ENCODE measurements at regions not wholly inside any gene's neighbourhood (a gene's known extent, or its start where the extent isn't known, plus 50 kb on each side); places are given as distances from the start of the nearest gene placed in this dataset.

DNA sequence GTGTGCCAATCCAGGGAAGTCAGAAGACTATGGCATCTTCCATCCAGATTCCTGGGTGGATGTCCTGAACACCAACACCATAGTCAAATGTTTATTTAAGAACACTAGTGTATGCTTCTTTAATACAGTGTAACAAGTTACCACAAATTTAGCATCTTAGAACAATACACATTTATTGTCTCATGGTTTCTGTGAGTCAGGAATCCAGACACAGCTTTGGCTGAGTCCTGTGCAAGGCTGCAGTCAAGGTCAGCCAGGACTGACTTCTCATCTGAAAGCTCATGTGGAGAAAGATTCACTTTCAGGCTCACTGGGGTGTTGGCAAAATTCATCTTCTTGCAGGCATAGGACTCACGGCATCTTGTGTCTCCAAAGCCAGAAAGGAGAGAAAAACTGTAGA, 143.4 kb downstream of the ANXA2 start:
- Histone ChIP-seq H3K4me3 (no peak overlapping the region), H3K27ac (no peak overlapping the region), H3K4me1 (peaks cover 9% of the 10 kb centered on the region; the same call in 2 of the 3 replicates), H3K4me2 (no peak overlapping the region), H3K9me3 (no peaks in the 10 kb centered on the region; the same call in 2 of the 3 replicates)
- 19% methylated on average over 1 of the region's 1 CpG for WGBS (ENCODE audit: missing lambda C conversion rate)
- TF ChIP-seq CHD2 (IDR thresholded peaks at IDR 0.05; ENCODE audit: low read length, partially characterized antibody) = no peak
- FAIRE-seq = no peak
- no peak for ATAC-seq
- CTCF ChIA-PET = no interaction called here
- POLR2A ChIA-PET = no interaction called here
- no peak for DNase-seq (ENCODE audit: low read depth in 1 of 2, low spot score in 1 of 2)

GRCh38 chr15:60255390-60255789, 142.4 kb downstream of the ANXA2 start:
- peak; percentile 97 for FAIRE-seq
- Histone ChIP-seq H3K4me3 (no peak overlapping the region), H3K4me1 (peaks cover 9% of the 10 kb centered on the region; the same call in 2 of the 3 replicates), H3K27ac (no peak overlapping the region), H3K9me3 (no peaks in the 10 kb centered on the region; the same call in 2 of the 3 replicates), H3K4me2 (peak overlapping the region; percentile 1; the same call in 1 of the 3 replicates)
- no peak for TF ChIP-seq ESRRA (IDR thresholded peaks at IDR 0.05; ENCODE audit: borderline replicate concordance, low read length)
- TF ChIP-seq HMGXB4 (CRISPR knock-in tag; IDR thresholded peaks at IDR 0.05; ENCODE audit: borderline replicate concordance) = no peak
- no peak for TF ChIP-seq BHLHE40 (IDR thresholded peaks at IDR 0.05; ENCODE audit: low read depth, low read length)
- no peak for TF ChIP-seq CEBPB (IDR thresholded peaks at IDR 0.05)
- no peak for TF ChIP-seq CHD4 (IDR thresholded peaks at IDR 0.05; ENCODE audit: borderline replicate concordance)
- TF ChIP-seq, protein P1, sequence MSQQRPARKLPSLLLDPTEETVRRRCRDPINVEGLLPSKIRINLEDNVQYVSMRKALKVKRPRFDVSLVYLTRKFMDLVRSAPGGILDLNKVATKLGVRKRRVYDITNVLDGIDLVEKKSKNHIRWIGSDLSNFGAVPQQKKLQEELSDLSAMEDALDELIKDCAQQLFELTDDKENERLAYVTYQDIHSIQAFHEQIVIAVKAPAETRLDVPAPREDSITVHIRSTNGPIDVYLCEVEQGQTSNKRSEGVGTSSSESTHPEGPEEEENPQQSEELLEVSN (IDR thresholded peaks at IDR 0.05; ENCODE audit: borderline replicate concordance, low read depth) = no peak
- no peak for TF ChIP-seq TFCP2L1 (CRISPR knock-in tag; IDR thresholded peaks at IDR 0.05)
- TF ChIP-seq FOXS1 (CRISPR knock-in tag; IDR thresholded peaks at IDR 0.05) = no peak
- TF ChIP-seq, protein P2, sequence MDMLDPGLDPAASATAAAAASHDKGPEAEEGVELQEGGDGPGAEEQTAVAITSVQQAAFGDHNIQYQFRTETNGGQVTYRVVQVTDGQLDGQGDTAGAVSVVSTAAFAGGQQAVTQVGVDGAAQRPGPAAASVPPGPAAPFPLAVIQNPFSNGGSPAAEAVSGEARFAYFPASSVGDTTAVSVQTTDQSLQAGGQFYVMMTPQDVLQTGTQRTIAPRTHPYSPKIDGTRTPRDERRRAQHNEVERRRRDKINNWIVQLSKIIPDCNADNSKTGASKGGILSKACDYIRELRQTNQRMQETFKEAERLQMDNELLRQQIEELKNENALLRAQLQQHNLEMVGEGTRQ (IDR thresholded peaks at IDR 0.05) = peak; percentile 28; the same call in 1 of the 2 replicates
- peak; percentile 66 for TF ChIP-seq FOSL2 (IDR thresholded peaks at IDR 0.05)
- peak; percentile 91 for TF ChIP-seq FOSL2 (CRISPR knock-in tag; IDR thresholded peaks at IDR 0.05)
- no peak for TF ChIP-seq KDM1A (IDR thresholded peaks at IDR 0.05; ENCODE audit: low read depth)
- no peak for TF ChIP-seq SREBF2 (IDR thresholded peaks at IDR 0.05)
- TF ChIP-seq MAFK (IDR thresholded peaks at IDR 0.05; ENCODE audit: partially characterized antibody) = no peak
- TF ChIP-seq JUNB (IDR thresholded peaks at IDR 0.05) = peak; percentile 66; the same call in 1 of the 2 replicates
- TF ChIP-seq, protein P3, sequence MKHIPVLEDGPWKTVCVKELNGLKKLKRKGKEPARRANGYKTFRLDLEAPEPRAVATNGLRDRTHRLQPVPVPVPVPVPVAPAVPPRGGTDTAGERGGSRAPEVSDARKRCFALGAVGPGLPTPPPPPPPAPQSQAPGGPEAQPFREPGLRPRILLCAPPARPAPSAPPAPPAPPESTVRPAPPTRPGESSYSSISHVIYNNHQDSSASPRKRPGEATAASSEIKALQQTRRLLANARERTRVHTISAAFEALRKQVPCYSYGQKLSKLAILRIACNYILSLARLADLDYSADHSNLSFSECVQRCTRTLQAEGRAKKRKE (CRISPR knock-in tag; IDR thresholded peaks at IDR 0.05; ENCODE audit: low read depth) = no peak
- TF ChIP-seq TP53 (CRISPR knock-in tag; IDR thresholded peaks at IDR 0.05) = no peak
- no peak for TF ChIP-seq FOSB (CRISPR knock-in tag; IDR thresholded peaks at IDR 0.05)
- POLR2A ChIA-PET = no interaction called here
- peak; percentile 79 to 90 for ATAC-seq
- CTCF ChIA-PET = interaction anchor here (1.0 kb wide), 1 partner anchor 564 kb away, joined by 3 read pairs; no protein-coding TSS in a partner anchor
- DNase-seq (ENCODE audit: low read depth in 1 of 2, low spot score in 1 of 2) = peak in 1 of 2 experiments; percentile 67
- 7% methylated on average over 2 of the region's 2 CpGs for WGBS (ENCODE audit: missing lambda C conversion rate)

GRCh38 chr15:60257591-60258159, 140.1 kb downstream of the ANXA2 start:
- H3K9me3 ChIP-seq = no peaks in the 10 kb centered on the region; the same call in 2 of the 3 replicates

More at GRCh38 chr15:60257591-60258159, 140.1 kb downstream of the ANXA2 start:
- CTCF ChIA-PET = interaction anchor here (0.6 to 1.1 kb wide), 4 partner anchors 14 to 1317 kb away, joined by 3 read pairs; no protein-coding TSS in a partner anchor
- Histone ChIP-seq H3K4me3 (no peak overlapping the region), H3K27ac (no peak overlapping the region), H3K4me2 (no peak overlapping the region), H3K4me1 (peaks cover 9% of the 10 kb centered on the region; the same call in 2 of the 3 replicates)
- no peak for ATAC-seq
- TF ChIP-seq HOXA7 (CRISPR knock-in tag; IDR thresholded peaks at IDR 0.05) (no peak), ZFP36 (IDR thresholded peaks at IDR 0.05; ENCODE audit: borderline replicate concordance, partially characterized antibody) (no peak), CEBPB (IDR thresholded peaks at IDR 0.05) (0 out of 4 replicates have a peak, but pooled peaks have one; percentile 8 to 31), JUN (IDR thresholded peaks at IDR 0.05) (no peak), BCL3 (IDR thresholded peaks at IDR 0.05) (no peak)
- 15% methylated on average over 5 of the region's 5 CpGs for WGBS (ENCODE audit: missing lambda C conversion rate)
- FAIRE-seq = peak; percentile 51
- POLR2A ChIA-PET = no interaction called here
- no peak for DNase-seq (ENCODE audit: low read depth in 1 of 2, low spot score in 1 of 2)

Data from A549 (cell line).